ENCODE measurements at regions not wholly inside any gene's neighbourhood (a gene's known extent, or its start where the extent isn't known, plus 50 kb on each side); places are given as distances from the start of the nearest gene placed in this dataset.

DNA sequence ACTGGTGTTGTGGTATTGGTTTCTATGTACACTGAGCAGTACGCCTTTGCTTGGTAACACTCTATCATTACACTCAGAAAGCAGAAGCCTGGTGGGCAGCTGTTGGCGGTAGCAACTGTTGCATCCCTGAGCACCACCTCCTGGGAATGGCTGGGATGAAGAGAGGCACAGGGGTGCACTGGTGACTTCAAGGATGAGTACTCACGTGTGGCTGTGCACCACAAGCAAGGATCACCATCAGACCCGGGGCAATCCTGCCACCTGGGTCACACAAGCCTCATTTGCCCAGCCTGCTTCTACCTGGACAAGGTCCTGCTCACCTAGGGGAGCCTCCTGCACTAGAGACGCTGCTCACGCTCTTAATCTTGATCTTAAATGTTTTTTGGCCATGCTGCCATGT, 336.4 kb downstream of the SI start:
- TF ChIP-seq, protein P1, sequence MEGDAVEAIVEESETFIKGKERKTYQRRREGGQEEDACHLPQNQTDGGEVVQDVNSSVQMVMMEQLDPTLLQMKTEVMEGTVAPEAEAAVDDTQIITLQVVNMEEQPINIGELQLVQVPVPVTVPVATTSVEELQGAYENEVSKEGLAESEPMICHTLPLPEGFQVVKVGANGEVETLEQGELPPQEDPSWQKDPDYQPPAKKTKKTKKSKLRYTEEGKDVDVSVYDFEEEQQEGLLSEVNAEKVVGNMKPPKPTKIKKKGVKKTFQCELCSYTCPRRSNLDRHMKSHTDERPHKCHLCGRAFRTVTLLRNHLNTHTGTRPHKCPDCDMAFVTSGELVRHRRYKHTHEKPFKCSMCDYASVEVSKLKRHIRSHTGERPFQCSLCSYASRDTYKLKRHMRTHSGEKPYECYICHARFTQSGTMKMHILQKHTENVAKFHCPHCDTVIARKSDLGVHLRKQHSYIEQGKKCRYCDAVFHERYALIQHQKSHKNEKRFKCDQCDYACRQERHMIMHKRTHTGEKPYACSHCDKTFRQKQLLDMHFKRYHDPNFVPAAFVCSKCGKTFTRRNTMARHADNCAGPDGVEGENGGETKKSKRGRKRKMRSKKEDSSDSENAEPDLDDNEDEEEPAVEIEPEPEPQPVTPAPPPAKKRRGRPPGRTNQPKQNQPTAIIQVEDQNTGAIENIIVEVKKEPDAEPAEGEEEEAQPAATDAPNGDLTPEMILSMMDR (IDR thresholded peaks at IDR 0.05; ENCODE audit: low read depth, low read length, poor library complexity, severe bottlenecking): no peak
- TF ChIP-seq EZH2phosphoT487 (IDR thresholded peaks at IDR 0.05; ENCODE audit: borderline replicate concordance, low read length): no peak

Measured in DOHH2 (cell line).